HG03432 (cell line): ENCODE measurements at regions not wholly inside any gene's neighbourhood (a gene's known extent, or its start where the extent isn't known, plus 50 kb on each side); places are given as distances from the start of the nearest gene placed in this dataset.
"Not testable (repeated sequence)": the region's sequence is repeated elsewhere in the genome, so short reads cannot be mapped to it uniquely, and the experiment has no call there.

Source experiments
- ATAC-seq: cut with Tn5 transposase; IDR thresholded peaks from one replicate; pipeline ENCODE4 v1.9.1; 2021; ENCODE audit warnings: mild to moderate bottlenecking, moderate library complexity; ENCODE audit not compliant: unreplicated experiment

- ATAC-seq = no peak
Measured at GRCh38 chr20:17822039-17822438, 122.3 kb downstream of the BANF2 start.

DNA sequence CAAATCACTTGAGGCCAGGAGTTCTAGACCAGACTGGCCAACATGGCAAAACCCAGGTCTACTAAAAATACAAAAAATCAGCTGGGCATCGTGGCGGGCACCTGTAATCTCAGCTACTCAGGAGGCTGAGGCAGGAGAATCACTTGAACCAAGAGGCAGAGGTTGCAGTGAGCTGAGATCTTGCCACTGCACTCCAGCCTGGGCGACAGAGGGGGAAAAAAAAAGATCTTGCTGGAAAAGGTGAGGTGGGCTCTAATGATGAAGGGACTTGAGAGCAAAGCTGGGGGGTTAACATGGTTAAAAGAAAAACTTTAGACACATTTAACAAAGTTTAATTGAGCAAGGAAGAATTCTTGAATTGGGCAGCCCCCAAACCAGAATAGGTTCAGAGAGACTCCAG is 121.8 kb downstream of the BANF2 start:
- not testable (repeated sequence) for ATAC-seq

DNA sequence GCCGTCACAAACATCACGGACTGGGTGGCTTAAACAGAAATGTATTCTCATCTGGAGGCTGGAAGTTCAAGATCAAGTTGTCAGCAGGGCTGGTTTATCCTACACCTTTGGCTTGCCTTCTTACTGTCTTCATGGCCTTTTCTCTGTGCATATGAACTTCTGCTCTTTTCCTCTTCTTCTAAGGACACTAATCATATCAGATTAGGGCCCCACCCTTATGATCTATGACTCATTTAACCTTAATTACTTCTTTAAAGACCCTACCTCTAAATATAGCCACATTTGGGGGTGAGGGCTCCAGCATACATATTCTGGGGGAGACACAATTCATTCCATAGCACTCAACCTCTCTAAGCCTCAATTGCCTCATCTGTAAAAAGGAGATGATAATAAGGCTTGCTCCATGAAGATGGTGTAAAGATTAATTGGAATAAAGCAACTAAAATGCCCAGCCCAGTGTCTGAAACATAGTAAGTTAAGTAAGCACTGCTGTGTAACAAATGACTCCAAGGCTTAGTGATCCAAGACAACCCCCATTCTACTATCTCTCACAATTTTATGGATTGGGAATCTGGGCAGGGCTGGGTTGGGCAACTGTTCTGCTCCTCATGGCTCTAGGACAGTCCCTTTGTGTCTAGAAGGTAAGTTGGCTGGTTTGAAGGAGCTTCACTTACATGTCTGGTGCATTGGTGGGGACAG is 119.8 kb downstream of the BANF2 start:
- ATAC-seq = no peak

GRCh38 chr20:17818187-17818586 is 118.4 kb downstream of the BANF2 start:
- ATAC-seq = no peak

DNA sequence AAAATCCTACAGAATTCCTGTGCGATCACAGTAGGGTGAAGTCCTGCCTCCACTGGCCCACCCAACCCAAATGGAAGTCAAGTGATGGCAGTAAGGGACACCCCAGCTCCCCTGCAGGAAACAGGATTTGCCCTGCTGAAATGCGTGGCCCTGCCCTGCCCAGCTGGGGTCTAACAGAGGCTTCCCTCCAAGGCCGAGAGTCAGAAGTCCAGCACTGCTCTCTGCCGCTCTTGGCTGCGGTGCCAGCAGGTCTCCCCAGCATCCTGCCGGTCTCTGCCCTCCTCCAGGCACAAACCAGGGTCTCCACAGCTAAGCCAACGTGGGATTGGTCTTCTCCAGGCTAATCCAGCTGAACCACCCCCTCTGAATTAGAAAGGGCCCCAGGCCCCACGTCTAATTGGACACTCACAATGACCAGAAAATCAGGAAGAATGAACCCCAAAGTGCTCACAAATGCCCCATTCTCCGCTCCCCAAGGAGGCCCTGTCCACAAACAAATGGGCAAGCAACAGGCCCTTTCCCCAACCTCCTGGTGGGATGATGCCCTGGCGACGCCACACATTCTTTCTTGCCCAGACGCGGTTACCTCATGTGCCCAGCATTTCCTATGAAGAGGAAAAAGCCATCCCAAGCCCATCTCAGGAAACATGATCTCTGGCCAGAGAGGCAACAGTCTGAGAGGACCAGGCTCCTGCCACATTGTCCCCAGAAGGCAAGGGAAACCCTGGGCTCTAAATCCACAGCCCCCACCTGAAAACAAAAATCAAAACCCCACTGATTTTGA is 117.2 kb downstream of the BANF2 start:
- no peak for ATAC-seq

DNA sequence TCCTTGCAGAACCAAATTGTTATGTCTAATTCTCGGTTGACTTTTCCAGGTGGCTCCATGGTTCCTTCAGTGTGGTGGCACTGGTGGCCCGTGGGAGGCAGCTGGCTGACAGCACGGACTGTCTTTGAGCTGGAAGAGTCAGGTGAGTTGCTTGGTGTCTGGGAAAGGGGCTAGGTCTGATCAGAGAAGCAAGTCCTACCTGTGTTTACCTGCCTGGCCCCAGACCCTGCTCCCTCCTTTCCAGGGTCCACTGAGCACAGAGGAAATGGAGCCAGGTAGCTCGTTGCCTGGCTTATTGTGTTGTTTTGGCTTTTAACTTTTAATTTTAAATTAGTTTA is 111.8 kb downstream of the BANF2 start:
- ATAC-seq = no peak

DNA sequence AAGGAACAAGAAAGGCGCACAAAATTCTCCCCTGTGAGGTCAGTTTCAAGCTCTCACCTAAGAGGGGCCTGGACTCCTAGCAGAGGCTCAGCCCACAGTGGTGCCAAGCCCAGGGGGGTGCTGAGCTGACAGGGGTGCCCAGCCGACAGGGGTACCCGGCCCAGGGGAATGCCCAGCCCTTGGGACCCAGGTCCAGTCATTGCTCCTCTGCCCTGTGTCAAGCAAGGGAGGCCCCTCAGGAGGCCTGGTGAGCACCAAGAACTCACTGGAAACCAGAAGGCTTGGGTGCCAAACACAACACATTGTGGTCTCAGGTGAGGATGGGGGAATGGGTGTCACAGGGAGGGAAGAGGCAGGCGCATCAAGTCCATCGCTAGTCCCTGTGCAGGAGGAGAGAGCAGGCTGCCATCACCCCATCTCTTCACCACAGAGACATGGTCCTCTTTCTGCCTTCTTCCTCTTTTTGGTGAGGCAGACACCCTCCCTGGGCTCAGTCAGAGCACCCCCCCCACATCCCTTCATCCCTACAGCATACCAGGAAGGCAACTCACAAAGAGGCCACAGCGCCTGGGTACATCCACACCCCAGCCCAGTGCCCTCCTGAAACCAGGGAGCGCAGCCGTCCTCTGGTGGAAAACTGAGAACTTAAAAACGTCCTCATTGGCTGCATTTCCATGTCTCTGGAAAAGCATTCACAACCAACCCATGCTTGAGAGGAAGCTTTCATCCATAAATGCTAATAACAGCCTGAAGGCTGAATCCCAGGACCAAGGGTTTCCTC is 111.3 kb downstream of the BANF2 start:
- ATAC-seq = no peak

DNA sequence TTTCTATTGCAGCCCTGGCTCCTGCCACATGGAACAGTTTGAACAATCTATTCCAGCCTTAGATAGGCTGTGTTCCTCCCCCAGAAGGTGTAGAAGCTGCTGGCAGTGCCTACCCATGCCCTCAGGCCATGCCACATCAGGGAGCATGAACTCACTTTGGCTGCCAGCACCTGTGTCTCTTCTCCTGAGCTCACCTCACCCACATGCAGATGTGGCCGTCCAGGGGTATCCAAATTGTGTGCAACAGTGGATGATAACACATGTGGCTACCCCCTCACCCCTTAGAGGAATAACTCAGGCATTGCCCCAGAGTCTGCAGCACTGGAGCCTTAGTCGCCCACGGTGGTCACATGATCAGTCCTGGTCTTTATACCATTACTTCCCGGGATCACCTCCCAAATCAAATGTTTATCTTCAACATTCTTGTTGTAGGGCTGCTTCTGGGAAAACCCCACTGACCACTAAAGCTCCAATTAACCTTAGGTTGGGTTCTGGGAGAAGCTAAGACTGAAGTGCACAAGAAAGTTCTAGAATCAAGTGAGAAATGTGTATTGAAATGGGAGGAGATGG is 110.4 kb downstream of the BANF2 start:
- no peak for ATAC-seq

DNA sequence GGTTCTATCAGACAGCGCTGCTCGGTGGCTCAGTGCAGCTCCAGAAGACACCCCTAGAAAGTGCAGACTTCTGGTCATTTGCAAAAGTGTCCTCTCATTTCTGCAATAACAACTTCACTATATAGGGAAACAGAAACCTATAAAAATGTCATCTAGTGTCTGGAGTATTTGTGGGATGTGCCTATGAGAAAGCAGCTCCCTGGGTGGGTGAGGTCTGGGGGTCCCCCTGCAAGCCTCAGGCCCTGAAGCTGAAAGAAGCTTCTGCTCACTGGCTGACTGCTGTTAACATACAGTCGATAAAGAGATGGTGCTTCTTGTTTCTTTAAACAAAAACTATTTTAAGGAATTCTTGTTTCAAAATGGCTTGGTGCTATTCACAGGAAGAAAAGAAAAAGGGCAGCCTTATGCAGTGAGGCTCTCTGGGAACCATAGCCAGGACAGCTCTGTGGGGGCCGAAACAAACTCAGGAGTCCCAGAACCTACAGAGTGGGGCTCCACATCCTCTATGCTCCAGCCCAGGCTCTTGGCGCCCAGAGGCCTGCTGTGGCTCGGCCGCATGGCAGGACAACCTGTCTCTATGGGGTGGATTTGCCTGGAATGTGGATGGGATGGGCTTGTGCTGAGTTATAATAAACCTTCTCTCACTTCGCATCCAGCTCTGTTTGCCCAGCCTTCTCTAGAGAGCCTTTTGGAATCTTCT is 109.7 kb downstream of the BANF2 start:
- ATAC-seq = no peak

GRCh38 chr20:17808782-17809181 is 109.0 kb downstream of the BANF2 start:
- ATAC-seq = no peak

DNA sequence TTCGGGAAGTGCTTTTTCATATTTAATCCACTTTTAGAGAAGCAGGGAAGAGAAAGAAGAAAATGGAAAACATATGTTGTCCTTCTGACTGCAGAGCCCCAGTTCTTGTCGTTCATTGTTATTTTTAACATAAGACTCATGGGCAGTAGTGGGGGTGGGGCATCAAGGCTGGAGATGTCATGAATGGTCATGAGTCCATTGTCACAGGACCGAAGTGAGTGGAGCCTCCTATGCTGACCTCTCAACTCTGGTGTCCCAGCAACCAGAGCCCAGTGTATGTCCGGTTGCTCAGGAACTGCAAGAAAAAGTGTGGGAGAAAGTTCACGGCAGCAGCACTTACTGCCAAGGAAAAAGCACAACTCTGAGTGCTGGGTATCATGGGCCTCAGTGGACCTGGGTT is 108.6 kb downstream of the BANF2 start:
- ATAC-seq = no peak

DNA sequence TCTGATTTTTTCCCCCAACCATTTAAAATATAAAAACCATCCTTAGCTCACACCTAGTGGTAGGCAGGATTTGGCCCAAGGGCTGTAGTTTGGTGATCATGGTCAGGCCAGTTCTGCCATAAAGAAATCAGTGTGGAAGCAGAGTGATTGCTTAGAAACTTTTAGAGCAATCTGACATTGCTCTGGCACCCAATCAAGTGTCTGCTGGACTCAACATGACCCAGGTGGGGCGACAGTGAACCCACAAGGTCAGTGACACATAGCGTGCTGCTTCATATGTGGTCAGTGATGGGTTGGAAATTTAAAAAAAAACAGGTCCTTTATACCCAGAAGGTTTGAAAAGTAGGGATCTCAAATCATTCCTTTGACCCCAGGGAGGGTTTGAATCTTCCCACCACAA is 107.9 kb downstream of the BANF2 start:
- no peak for ATAC-seq

- ATAC-seq = no peak
Measured at GRCh38 chr20:17806739-17807441, 107.1 kb downstream of the BANF2 start.

- no peak for ATAC-seq
Measured at GRCh38 chr20:17806107-17806506, 106.3 kb downstream of the BANF2 start.

DNA sequence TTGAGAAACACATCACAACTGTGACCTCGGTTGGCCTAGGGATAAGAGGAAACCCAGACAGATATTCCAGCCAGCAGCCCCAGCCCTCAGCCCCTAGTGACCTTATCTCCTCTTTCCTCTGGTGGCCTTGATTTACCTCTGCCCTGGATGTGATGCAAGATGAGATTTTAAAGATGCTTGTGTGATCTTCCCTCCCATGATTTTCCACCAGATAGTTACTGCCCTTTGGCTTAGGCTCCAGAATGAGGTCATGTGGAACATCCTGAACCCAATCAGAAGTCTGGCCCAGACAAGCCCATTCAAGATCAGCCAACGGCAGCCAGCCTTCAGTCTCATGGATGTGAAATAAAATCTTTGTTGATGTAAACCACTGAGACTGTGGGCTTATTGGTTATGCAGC is 104.0 kb downstream of the BANF2 start:
- ATAC-seq = no peak

DNA sequence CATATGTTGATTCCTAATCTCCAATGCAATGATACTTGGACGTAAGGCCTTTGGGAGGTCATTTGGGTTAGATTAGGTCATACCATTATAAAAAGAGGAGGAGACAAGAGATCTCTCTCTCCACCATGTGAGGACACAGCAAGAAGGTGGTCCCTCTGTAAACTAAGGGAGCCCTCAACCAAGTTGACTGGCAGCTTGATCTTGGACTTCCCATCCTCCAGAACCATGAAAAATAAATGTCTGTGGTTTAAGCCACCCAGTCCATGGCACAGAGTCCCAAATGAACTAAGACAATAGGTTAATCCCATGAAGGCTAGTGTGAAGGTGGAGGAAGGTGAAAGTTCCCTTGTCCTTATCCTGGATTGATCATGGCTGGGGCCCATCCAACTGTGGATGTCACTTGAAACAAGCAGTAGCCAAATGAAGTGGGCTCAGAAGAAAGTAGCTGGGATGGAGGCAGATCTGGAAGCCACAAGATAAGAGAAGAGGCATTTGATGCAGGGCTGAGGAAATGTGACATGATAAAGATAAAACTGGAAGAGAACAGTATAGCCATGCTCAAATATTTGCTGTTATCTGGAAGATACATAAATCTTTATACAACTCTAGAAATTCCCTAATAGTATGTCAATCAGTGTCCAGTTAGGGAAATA is 99.9 kb downstream of the BANF2 start:
- no peak for ATAC-seq

GRCh38 chr20:17798601-17799000 is 98.8 kb downstream of the BANF2 start:
- ATAC-seq = no peak

DNA sequence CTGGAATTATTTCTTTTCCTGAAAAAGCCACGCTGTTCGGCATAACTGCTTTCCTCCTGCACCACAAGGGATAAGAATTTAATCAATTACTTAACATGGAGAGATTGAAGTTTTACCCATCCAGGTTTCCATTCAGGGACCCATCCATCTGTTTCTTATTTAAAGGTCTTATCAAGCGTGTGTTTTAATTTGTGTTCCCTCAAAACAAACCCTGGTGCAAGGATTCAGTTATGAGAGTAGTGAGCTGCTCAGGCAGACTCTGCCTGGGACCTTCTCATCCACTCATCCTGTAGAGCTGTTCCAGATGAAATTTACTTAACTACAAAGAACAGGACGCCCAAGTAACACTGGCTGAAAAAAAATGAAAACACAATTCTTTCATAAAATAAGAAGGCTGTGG is 97.8 kb downstream of the BANF2 start:
- ATAC-seq = no peak

- no peak for ATAC-seq
Measured at GRCh38 chr20:17797161-17797560, 97.4 kb downstream of the BANF2 start.

DNA sequence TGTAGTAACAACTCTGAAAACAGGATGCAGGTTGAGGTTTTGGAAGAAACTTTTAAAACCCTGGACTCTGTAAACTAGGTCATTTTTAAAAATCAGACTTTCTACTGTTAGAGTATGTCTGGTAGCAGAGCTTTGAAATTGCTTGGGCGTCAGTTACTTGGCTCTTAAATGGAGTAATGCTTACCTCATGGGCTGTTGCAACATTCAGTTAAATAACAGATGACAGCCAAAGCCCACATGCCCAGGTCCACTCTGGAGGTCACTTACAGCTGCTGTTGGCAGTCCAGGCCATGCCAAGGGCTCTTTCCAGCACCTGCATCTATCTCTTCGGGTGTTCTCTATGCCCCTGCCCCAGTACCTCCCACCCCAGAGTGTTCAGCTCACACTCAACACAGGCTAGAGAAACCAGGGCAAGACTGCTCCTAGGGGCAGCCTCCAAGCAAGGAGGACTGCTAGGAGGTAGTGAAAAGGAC is 96.4 kb downstream of the BANF2 start:
- ATAC-seq = no peak
